AG09309 (cell line): ENCODE measurements at regions not wholly inside any gene's neighbourhood (a gene's known extent, or its start where the extent isn't known, plus 50 kb on each side); places are given as distances from the start of the nearest gene placed in this dataset.
A peak's percentile ranks its signal among the peaks of the same experiment; 100 is the strongest.

ENCODE experiments used
- DNase-seq: peaks from one replicate; pipeline ENCODE4 v3.0.0-alpha.2; 2010; ENCODE audit warnings: low read depth
- H3K4me3 ChIP-seq: 2 replicates; pipeline ENCODE4 v1.5.1; 2011; ENCODE audit warnings: mild to moderate bottlenecking, low read depth, low read length, moderate library complexity; ENCODE audit not compliant: control insufficient read depth
- CTCF ChIP-seq: IDR thresholded peaks from 2 replicates; pipeline ENCODE4 v1.5.1; 2011; ENCODE audit warnings: mild to moderate bottlenecking, low read depth, low read length, inconsistent platforms; ENCODE audit not compliant: insufficient read depth, control insufficient read depth; ENCODE audit errors: missing control alignments

DNA sequence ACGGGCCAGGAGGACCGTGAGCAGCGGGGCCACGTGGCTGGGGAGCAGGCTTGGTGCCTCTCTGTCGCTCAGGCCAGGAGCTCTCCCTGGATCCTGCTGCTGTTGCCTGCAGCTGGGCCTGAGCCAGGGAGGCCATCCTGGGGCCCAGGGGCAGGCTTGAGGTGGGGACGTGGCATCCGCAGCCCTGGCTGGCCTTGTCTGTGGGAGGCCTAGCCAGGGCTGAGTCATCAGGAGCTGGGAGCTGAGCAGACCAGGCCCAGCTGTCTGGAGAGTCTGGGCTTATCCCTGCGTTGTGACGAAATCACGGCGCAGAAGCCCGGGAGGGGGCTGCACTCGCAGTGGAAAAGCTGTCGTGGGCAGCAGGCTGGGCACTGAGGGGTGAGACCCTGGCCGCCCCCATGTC is 138.8 kb upstream of the COL5A1 start:
- DNase-seq, result peak; percentile 97
- no peak overlapping the region for H3K4me3 ChIP-seq
- no peak for TF ChIP-seq CTCF

DNA sequence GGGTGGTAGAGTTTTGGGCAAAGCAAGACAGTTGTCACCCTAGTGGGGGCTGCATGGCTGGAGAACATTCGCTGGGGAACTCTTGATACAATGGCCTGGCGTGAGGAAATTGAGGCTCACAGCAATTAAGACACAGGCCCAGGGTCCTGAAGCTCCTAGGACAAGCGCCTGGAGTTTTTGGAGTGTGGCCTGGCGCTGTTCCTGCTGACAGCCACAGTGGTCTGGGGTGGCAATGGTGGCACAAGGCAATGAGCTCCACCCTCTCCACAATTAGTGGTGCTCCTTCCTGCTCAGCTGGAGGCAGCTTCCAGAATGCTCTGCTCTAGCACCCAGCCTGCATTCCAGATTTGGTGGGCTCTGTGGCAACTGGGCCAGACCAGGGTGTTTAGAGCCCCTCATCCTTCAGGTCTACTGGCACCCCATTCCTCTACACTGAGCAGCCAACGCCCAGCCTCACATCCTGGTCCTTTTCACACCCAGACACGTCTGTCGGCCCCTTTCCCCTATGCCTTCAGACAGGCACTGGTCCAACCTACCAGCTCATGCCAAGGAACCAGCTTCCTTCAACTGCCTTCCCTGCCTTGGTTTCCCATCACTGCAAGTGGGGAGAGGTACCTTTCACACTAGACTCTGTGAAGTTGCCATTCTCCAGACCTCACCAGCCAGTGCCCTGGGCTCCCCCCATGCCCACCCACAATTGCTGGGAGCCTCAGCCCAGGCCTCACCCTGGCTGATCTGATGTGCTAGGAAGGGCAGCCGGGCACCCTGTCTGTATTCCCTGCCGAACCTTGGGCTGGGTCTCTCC is 138.1 kb upstream of the COL5A1 start:
- no peak for TF ChIP-seq CTCF
- DNase-seq, result no peak
- H3K4me3 ChIP-seq, result no peak overlapping the region

- DNase-seq, result no peak
- no peak for TF ChIP-seq CTCF
- H3K4me3 ChIP-seq, result no peak overlapping the region
Measured at GRCh38 chr9:134504106-134504385, 137.6 kb upstream of the COL5A1 start.

GRCh38 chr9:134505032-134505431 is 136.6 kb upstream of the COL5A1 start:
- H3K4me3 ChIP-seq, result no peak overlapping the region
- no peak for TF ChIP-seq CTCF
- no peak for DNase-seq

DNA sequence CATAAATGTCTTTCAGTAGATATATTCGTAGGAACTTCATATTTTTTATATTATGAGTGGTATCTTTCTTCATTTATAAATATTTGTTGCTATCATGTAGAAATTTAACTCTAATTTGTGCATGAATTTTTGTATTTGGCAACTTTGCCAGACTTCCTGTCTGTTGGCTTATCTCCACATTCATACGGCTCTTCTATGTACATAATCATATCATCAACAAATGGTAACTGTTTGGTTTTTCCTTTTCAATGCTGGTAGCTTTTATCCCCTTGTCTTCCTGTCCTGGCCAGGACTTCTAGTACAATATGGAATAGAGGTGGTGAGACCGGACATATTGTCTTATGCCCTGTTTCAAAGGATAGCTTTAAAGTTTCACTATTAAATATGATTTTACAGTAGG is 132.3 kb upstream of the COL5A1 start:
- no peak overlapping the region for H3K4me3 ChIP-seq
- no peak for DNase-seq
- TF ChIP-seq CTCF, result no peak

GRCh38 chr9:134509817-134510216 is 131.8 kb upstream of the COL5A1 start:
- TF ChIP-seq CTCF, result no peak
- no peak for DNase-seq
- no peak overlapping the region for H3K4me3 ChIP-seq
